COLO829 (cell line): ENCODE measurements at regions not wholly inside any gene's neighbourhood (a gene's known extent, or its start where the extent isn't known, plus 50 kb on each side); places are given as distances from the start of the nearest gene placed in this dataset.
"Not testable (repeated sequence)": the region's sequence is repeated elsewhere in the genome, so short reads cannot be mapped to it uniquely, and the experiment has no call there.

ENCODE experiments used
- DNase-seq: peaks from one replicate; pipeline ENCODE4 v3.0.0; 2012; ENCODE audit warnings: low spot score

DNA sequence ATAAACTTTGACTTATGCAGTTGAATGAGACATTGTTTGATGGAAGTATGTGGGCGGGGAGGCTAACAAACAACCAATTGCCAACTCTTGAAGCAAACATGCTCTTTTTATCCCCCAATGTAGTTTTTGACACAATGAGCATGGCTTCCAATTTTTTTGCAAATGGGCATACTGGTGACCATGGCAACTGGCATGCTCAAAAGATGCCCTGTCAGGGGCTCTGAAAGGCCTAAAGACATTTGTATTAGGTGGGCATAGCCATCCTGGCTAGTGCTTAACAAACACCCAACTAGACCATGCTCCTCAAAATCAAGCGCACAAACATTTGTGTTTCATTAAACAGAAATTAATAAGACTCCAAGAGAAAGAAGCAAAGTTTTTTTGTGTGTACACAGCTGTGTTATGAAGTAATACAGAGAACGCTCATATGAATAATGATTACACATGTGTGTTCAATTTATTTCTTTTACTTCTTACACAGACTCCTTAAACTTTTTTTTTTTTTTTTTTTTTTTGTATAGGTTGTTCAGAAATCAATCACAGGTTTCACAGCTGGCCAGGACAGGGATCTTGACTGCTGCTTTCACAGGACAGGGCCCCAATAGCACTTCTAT lies 95.6 kb downstream of the DLEU7 start:
- DNase-seq = peak; percentile 45

DNA sequence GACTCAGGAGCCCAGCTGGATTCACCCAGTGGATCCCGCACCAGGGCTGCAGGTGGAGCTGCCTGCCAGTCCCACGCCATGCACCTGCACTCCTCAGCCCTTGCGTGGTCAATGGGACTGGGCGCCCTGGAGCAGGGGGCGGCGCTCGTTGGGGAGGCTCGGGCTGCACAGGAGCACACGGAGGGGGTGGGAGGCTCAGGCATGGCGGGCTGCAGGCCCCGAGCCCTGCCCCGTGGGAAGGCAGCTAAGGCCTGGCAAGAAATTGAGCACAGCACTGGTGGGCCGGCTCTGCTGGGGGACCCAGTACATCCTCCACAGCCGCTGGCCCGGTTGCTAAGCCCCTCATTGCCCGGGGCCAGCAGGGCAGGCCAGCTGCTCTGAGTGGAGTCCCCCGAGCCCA lies 90.3 kb downstream of the DLEU7 start:
- not testable (repeated sequence) for DNase-seq

DNA sequence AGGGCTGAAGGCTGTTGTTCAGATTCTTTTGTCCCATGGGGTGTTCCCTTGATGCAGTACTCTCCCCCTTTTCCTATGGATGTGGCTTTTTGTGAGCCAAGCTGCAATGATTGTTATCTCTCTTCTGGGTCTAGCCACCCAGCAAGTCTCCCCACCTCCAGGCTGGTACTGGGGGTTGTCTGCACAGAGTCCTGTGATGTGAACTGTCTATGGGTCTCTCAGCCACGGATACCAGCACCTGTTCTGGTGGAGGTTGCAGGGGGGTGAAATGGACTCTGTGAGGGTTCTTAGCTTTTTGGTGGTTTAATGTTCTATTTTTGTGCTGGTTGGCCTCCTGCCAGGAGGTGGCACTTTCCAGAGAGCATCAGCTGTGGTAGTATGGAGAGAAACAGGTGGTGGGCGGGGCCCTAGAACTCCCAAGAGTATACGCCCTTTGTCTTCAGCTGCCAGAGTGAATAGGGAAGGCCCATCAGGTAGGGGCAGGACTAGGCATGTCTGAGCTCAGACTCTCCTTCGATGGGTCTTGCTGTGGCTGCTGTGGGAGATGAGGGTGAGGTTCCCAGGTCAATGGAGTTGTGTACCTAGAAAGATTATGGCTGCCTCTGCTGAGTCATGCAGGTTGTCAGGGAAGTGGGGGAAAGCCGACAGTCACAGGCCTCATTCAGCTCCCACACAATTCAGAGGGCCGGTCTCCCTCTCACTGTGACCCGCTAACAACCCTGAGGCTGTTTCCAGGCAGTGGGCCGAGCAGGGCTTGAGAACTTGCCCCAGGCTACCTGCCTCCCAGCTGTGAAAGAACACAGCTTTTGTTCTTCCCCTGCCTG lies 87.4 kb downstream of the DLEU7 start:
- DNase-seq = not testable (repeated sequence)

DNA sequence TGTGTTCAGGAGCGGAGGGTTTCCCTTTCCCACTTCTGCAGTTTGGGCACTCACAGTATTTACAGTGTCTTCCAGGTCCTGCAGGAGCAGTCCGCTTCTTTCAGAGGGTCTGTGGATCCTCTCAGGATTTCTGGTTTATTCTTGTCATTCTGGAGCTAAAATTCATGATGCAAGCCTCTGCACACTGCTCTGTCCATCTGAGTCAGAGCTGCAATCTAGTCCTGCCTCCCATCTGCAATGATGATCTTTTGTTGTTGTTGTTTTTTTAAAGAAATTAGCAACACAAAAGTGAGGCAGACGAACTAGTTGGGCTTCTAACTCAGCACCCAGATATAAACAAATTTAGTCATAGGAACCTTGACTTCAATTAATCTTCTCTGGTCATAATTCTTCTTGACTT lies 86.5 kb downstream of the DLEU7 start:
- no peak for DNase-seq

DNA sequence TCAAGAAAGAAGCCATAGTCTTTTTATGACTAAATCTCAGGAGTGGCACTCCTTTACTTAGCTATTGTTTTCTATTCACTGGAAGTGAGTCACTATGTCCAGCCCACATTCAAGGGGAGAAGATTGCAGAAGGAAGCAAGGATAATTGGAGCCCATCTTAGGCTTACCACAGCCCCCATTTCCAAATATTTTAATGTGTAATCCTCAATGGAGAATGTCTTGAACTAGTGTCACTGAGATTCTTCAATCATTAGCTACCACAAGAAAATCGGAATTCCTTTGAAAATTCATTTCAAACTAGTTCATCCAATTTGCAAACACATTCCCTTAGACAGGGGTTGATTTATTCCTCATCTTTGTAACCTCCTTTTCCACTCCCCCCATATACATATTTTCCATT lies 84.7 kb downstream of the DLEU7 start:
- DNase-seq = no peak

DNA sequence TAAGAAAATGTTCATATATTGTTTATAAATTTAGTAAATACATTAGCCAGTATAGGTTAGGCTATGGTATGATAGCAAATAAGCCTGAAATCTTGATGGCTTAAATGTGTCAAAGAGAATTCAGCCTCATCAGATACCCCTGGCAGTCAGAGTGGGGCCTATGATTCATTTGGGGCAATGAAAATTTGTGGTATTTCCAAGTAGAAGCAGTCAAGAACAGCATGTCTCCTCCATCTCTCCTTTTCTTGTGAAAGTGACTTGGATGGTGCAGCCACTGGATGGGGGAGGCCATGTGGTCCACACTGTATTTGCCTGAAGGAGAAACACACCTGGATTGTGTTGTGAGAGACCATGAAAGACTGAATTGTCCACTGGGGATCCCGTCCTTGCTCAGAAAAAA lies 82.7 kb downstream of the DLEU7 start:
- DNase-seq = no peak

DNA sequence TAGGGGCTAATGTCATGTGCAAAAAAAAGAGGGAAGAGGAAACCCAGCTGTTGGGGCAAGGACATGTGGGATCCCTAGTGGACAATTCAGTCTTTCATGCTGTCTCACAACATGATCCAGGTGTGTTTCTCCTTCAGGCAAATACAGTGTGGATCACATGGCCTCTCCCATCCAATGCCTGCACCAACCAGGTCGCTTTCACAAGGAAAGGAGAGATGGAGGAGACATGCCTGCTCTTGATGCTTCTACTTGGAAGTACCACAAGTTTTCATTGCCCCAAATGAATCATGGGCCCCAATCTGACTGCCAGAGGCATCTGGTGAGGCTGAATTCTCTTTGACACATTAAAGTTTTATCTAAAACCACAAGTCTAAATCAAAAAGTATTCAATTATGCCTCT lies 82.1 kb downstream of the DLEU7 start:
- DNase-seq = no peak

DNA sequence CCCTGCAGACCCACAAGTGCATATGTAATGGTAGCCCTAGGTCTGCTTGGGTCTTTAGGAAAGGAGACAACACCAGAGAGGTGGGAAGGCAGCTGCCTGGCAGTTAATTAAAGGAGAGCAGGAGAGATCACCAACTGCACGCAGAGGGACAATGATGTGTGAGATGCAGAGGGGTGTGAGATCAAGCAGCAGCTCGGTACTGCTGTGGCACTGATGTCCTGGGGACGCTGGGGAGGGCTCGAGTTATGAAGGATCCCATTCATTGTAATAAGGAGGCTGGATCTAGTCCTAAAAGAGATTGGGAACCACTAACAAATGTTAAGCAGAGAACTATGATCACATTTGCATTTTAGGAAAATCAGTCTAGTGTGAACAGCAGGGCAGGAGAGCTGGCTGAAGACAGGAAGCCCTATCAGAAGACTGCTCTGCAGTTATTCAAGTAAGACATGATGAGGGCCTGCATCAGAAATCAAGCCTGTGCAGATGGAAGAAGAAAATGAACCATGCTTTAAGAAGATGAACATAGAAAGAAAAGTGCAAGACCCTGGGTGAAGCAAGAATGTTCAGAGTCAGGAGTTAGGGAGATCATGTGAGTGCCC lies 80.4 kb downstream of the DLEU7 start:
- DNase-seq = no peak

DNA sequence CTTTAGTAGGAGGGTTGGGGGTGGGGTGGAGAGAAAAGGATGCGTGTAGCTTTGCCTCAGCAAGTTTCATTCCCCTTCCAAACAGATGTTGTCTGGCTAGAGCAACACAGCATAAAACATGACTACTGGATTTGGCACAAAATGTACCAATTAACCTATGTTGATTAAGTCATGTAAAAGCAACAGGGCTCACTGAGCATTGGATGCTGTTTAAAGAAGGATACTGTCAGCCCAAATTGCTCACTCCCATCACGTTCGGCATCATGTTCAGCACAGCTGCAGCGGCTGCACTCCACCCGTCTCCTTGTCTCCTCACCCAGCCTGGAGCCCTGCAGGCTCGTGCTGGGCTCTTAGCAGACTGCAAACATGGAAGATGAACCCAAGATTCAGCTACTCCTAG lies 77.5 kb downstream of the DLEU7 start:
- no peak for DNase-seq

DNA sequence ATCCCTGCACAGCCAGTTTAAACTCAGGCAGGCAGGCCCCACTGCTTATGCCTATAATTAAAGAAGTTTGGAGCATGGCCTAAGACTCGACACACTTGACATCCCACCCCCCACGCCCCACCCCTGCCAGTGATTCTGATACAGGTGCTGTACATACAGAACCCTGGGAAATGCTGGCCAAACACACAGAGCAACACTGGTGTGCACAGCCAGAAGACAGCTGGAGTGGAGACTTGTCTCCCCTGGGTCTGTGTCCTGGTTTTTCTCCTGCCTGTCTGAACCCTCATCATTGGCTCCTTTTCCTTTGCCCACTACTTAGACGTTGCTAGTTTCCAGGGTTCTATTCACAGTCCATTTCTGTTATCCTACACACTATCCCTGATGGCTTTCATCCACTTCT lies 76.8 kb downstream of the DLEU7 start:
- no peak for DNase-seq

DNA sequence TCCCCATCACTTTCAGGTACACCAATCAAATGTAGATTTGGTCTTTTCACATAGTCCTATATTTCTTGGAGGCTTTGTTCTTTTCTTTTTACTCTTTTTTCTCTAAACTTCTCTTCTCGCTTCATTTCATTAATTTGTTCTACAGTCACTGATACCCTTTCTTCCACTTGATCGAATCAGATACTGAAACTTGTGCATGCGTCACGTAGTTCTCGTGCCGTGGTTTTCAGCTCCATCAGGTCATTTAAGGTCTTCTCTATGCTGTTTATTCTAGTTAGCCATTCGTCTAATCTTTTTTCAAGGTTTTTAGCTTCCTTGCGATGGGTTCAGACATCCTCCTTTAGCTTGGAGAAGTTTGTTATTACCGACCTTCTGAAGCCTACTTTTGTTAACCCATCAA lies 70.6 kb downstream of the DLEU7 start:
- not testable (repeated sequence) for DNase-seq
